Transverse colon (tissue), 4 donors: ENCODE measurements at regions not wholly inside any gene's neighbourhood (a gene's known extent, or its start where the extent isn't known, plus 50 kb on each side); places are given as distances from the start of the nearest gene placed in this dataset.

Source experiments
- DNase-seq: peaks from one replicate; pipeline ENCODE4 v3.0.0-alpha.2; 2019
- H3K27ac ChIP-seq, 4 donors: fragments of 200-600 bp; sonication (generic); 2 replicates each; pipeline ENCODE4 v1.5.1; 2016 to 2018; ENCODE audit warnings: inconsistent platforms in 4 of 4
- H3K27me3 ChIP-seq: fragments of 200-600 bp; sonication (generic); 2 replicates; pipeline ENCODE4 v1.5.1; 2017; ENCODE audit warnings: inconsistent platforms
- H3K36me3 ChIP-seq, 4 donors: fragments of 200-600 bp; sonication (generic); 2 replicates each; pipeline ENCODE4 v1.5.1; 2017 to 2019; ENCODE audit warnings: inconsistent platforms in 4 of 4
- H3K4me1 ChIP-seq, 4 donors: fragments of 200-600 bp; sonication (generic); 2 replicates each; pipeline ENCODE4 v1.5.1; 2017 to 2020; ENCODE audit warnings: inconsistent platforms in 4 of 4
- H3K4me3 ChIP-seq, 4 donors: fragments of 200-600 bp; sonication (generic); 1 replicate in 1 of 4; 2 replicates in 3 of 4; pipeline versions ENCODE4 v1.5.1 to v1.6.1; 2017 to 2019; ENCODE audit warnings: inconsistent platforms in 4 of 4
- H3K9me3 ChIP-seq, 2 donors: fragments of 200-600 bp; sonication (generic); 2 replicates each; pipeline ENCODE4 v1.5.1; 2017 to 2019; ENCODE audit warnings: inconsistent platforms in 2 of 2
- EP300 ChIP-seq: sonication (generic); formaldehyde crosslinking; IDR thresholded peaks from one replicate; pipeline ENCODE4 v1.6.1; 2017; ENCODE audit warnings: antibody characterized with exemption, low read depth
- POLR2A ChIP-seq: fragments of 450-650 bp; IDR thresholded peaks from one replicate; pipeline ENCODE4 v1.6.1; 2016; ENCODE audit warnings: antibody characterized with exemption, mild to moderate bottlenecking, moderate library complexity
- POLR2AphosphoS5 ChIP-seq, 3 donors: sonication (generic); formaldehyde crosslinking; IDR thresholded peaks; one replicate each; pipeline ENCODE4 v1.6.1; 2016; ENCODE audit warnings: antibody characterized with exemption in 3 of 3
- WGBS, 2 donors: methylation state at CpG; one replicate each; pipeline ENCODE4 v1.1.5; 2018; ENCODE audit warnings: low coverage in 1 of 2; 5-methylcytosine and 5-hydroxymethylcytosine counted together
- in situ Hi-C, 4 donors: fragments of 200-750 bp; cut with MboI; loops; one replicate each; pipeline versions ENCODE4 v1.15.0 to v1.15.1; 2017; ENCODE audit warnings: low sequenced_read_pairs in 3 of 4, low pct_ligation_motif_present in 1 of 4, low pct_unique_long_range_greater_than_20kb in 1 of 4
- intact Hi-C: fragments of 100-400 bp; cut with DNase I; formaldehyde crosslinking; loops from one replicate; pipeline ENCODE4 v1.15.1; 2023; ENCODE audit warnings: low total_unique reads
- TF ChIP-seq, protein P1 (sequence below), 5 experiments: fragments of 200-600 bp in 3 of 5; fragments of 450-650 bp in 2 of 5; sonication (generic) in 3 of 5; IDR thresholded peaks; 1 replicate in 2 of 5; 2 replicates in 3 of 5; pipeline ENCODE4 v1.5.1; 2016 to 2017; ENCODE audit warnings: antibody characterized with exemption in 5 of 5, inconsistent platforms in 3 of 5, mild to moderate bottlenecking in 2 of 5, moderate library complexity in 1 of 5

DNA sequence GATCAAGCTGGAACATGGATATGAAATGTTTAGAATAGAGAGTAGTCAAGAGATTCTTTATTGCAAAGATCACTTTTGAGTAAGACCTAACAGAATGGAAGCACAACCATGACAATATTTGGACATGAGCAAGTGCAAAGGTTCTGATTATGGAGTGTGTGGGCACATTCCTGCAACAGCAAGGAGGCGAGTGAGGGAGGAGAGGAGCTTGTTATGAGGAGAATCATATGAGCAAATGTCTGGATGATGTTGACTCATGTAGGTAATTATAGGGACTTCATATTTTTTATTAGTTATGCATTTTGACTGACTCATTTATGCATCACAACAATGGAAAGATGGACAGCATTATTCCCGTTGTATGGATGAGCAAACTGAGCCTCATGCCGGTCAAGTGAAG is 100.8 kb upstream of the SLC35B3 start:
- in situ Hi-C loops (no loop called here), intact Hi-C loops (no loop called here)
- Histone ChIP-seq H3K36me3 (no peaks in the 10 kb centered on the region), H3K4me3 (no peak overlapping the region), H3K27ac (no peak overlapping the region), H3K4me1 (no peaks in the 10 kb centered on the region), H3K27me3 (no peaks in the 10 kb centered on the region), H3K9me3 (peaks cover 0 to 10% of the 10 kb centered on the region in 2 donors)
- WGBS, 2 donors: 51 to 77% methylated on average over 3 of the region's 3 CpGs
- TF ChIP-seq, protein P1, sequence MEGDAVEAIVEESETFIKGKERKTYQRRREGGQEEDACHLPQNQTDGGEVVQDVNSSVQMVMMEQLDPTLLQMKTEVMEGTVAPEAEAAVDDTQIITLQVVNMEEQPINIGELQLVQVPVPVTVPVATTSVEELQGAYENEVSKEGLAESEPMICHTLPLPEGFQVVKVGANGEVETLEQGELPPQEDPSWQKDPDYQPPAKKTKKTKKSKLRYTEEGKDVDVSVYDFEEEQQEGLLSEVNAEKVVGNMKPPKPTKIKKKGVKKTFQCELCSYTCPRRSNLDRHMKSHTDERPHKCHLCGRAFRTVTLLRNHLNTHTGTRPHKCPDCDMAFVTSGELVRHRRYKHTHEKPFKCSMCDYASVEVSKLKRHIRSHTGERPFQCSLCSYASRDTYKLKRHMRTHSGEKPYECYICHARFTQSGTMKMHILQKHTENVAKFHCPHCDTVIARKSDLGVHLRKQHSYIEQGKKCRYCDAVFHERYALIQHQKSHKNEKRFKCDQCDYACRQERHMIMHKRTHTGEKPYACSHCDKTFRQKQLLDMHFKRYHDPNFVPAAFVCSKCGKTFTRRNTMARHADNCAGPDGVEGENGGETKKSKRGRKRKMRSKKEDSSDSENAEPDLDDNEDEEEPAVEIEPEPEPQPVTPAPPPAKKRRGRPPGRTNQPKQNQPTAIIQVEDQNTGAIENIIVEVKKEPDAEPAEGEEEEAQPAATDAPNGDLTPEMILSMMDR (IDR thresholded peaks at IDR 0.05): no peak
- no peak for TF ChIP-seq POLR2A
- no peak for TF ChIP-seq POLR2AphosphoS5 (IDR thresholded peaks at IDR 0.05)
- TF ChIP-seq EP300: no peak
- no peak for DNase-seq

DNA sequence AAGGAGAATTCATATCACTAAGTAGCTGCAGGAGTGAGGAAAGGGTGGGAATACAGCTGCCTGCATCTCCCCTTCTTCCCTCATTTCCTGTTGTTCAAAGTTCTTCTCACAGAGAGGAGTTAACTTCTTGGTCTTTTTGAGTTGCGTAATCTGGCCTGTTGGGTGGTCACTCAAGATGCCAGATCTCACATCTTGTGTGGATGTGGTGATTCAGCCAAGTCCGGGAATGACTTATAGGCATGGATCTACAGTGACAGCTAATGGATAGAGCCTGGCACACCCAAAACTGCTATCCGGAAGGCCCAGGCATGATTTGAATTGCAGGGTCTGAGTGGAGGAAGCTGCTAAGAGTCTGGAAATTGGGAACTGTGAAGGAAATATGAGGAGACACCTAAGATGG is 100.2 kb upstream of the SLC35B3 start:
- TF ChIP-seq POLR2A (no peak), EP300 (no peak), POLR2AphosphoS5 (IDR thresholded peaks at IDR 0.05) (no peak)
- TF ChIP-seq, protein P1 (IDR thresholded peaks at IDR 0.05): no peak
- H3K4me3 ChIP-seq: no peak overlapping the region
- no peaks in the 10 kb centered on the region for H3K27me3 ChIP-seq
- no peaks in the 10 kb centered on the region for H3K36me3 ChIP-seq
- H3K4me1 ChIP-seq: no peaks in the 10 kb centered on the region
- in situ Hi-C loops: no loop called here
- 83 to 94% methylated on average over 2 to 3 of the region's 3 CpGs for WGBS, 2 donors
- H3K9me3 ChIP-seq: peaks cover 0 to 4% of the 10 kb centered on the region in 2 donors
- no peak overlapping the region for H3K27ac ChIP-seq
- DNase-seq: no peak
- intact Hi-C loops: no loop called here

GRCh38 chr6:8530785-8531435 is 95.6 kb upstream of the SLC35B3 start:
- Histone ChIP-seq H3K27me3 (no peaks in the 10 kb centered on the region), H3K4me3 (no peak overlapping the region), H3K4me1 (peaks cover 0 to 12% (median 5%) of the 10 kb centered on the region in 4 donors), H3K27ac (no peak overlapping the region), H3K9me3 (no peaks in the 10 kb centered on the region), H3K36me3 (no peaks in the 10 kb centered on the region)
- TF ChIP-seq POLR2A (no peak), POLR2AphosphoS5 (IDR thresholded peaks at IDR 0.05) (no peak), EP300 (no peak)
- TF ChIP-seq, protein P1 (IDR thresholded peaks at IDR 0.05): no peak
- in situ Hi-C loops (no loop called here), intact Hi-C loops (no loop called here)
- no peak for DNase-seq
- WGBS, 2 donors: 77 to 85% methylated on average over 11 to 12 of the region's 12 CpGs

- intact Hi-C loops: no loop called here
- no peak for TF ChIP-seq POLR2A
- TF ChIP-seq, protein P1 (IDR thresholded peaks at IDR 0.05): no peak
- in situ Hi-C loops: no loop called here
- Histone ChIP-seq H3K27ac (peak overlapping the region in 1 of 4 donors; percentile 11), H3K4me3 (no peak overlapping the region), H3K9me3 (no peaks in the 10 kb centered on the region), H3K27me3 (no peaks in the 10 kb centered on the region), H3K4me1 (peaks cover 0 to 12% (median 5%) of the 10 kb centered on the region in 4 donors), H3K36me3 (no peaks in the 10 kb centered on the region)
- 41 to 52% methylated on average over 2 of the region's 2 CpGs for WGBS, 2 donors
- no peak for DNase-seq
These were observed 93.9 kb upstream of the SLC35B3 start for GRCh38 chr6:8529250-8529649.
